WTC11 (cell line): ENCODE measurements at regions not wholly inside any gene's neighbourhood (a gene's known extent, or its start where the extent isn't known, plus 50 kb on each side); places are given as distances from the start of the nearest gene placed in this dataset.

Source experiments
- ATAC-seq: fragments of 200-7000 bp; cut with Tn5 transposase; 2 replicates; pipeline ENCODE4 v1.10.0; 2021; ENCODE audit warnings: mild to moderate bottlenecking, moderate library complexity
- CTCF ChIA-PET: fragments of 300-600 bp; sonication (Branson Sonifier 250); formaldehyde crosslinking; loops from one replicate; lab custom pipeline; 2021; ENCODE audit warnings: antibody characterized with exemption; lab: Charles Lee
- POLR2A ChIA-PET: fragments of 350-600 bp; sonication (Branson Sonifier 250); formaldehyde crosslinking; loops from one replicate; lab custom pipeline; 2021; ENCODE audit warnings: antibody characterized with exemption; lab: Charles Lee
- DNase-seq: peaks from one replicate; pipeline ENCODE4 v3.0.0; 2021; ENCODE audit warnings: low spot score
- H3K27ac Mint-ChIP-seq: 2 replicates; pipeline ENCODE4 v1.8.0; 2021; ENCODE audit warnings: mixed read lengths
- H3K27me3 Mint-ChIP-seq: 2 replicates; pipeline ENCODE4 v1.8.0; 2021; ENCODE audit warnings: low read depth, mild to moderate bottlenecking, moderate library complexity, mixed read lengths
- H3K36me3 Mint-ChIP-seq: 2 replicates; pipeline ENCODE4 v1.8.0; 2021; ENCODE audit warnings: mixed read lengths
- H3K4me1 Mint-ChIP-seq: 2 replicates; pipeline ENCODE4 v1.8.0; 2022; ENCODE audit warnings: mixed read lengths
- H3K4me3 Mint-ChIP-seq: 2 replicates; pipeline ENCODE4 v1.8.0; 2021; ENCODE audit warnings: mild to moderate bottlenecking, moderate library complexity, mixed read lengths
- H3K9me3 Mint-ChIP-seq: 2 replicates; pipeline ENCODE4 v1.8.0; 2021; ENCODE audit warnings: mixed read lengths
- ARID4B ChIP-seq: sonication (generic); formaldehyde crosslinking; IDR thresholded peaks from 2 replicates; pipeline ENCODE4 v1.8.0; 2023; ENCODE audit warnings: missing genetic modification reagents, mild to moderate bottlenecking, borderline replicate concordance
- ATF6 ChIP-seq: sonication (generic); formaldehyde crosslinking; IDR thresholded peaks from 2 replicates; pipeline ENCODE4 v1.8.1; 2023; ENCODE audit warnings: mild to moderate bottlenecking, missing genetic modification reagents
- CBFB ChIP-seq: sonication (generic); formaldehyde crosslinking; IDR thresholded peaks from 2 replicates; pipeline ENCODE4 v1.8.1; 2022; ENCODE audit warnings: mild to moderate bottlenecking, low read depth, missing genetic modification reagents
- CREM ChIP-seq: sonication (generic); formaldehyde crosslinking; IDR thresholded peaks from 2 replicates; pipeline ENCODE4 v1.8.1; 2022; ENCODE audit warnings: mild to moderate bottlenecking, missing genetic modification reagents, moderate library complexity
- ELF4 ChIP-seq: sonication (generic); formaldehyde crosslinking; IDR thresholded peaks from 2 replicates; pipeline ENCODE4 v1.8.1; 2022; ENCODE audit warnings: low read depth, mild to moderate bottlenecking, moderate library complexity, missing genetic modification reagents
- EMX1 ChIP-seq: fragments of 250-450 bp; sonication (Bioruptor Pico); IDR thresholded peaks from 2 replicates; pipeline ENCODE4 v1.8.0; 2021; ENCODE audit warnings: mild to moderate bottlenecking
- ESRRA ChIP-seq: sonication (generic); formaldehyde crosslinking; IDR thresholded peaks from 2 replicates; pipeline ENCODE4 v1.8.1; 2022; ENCODE audit warnings: mild to moderate bottlenecking, missing genetic modification reagents, borderline replicate concordance
- ETV6 ChIP-seq: sonication (generic); formaldehyde crosslinking; IDR thresholded peaks from 2 replicates; pipeline ENCODE4 v1.8.1; 2022; ENCODE audit warnings: mild to moderate bottlenecking, missing genetic modification reagents
- GABPB1 ChIP-seq: sonication (generic); formaldehyde crosslinking; IDR thresholded peaks from 2 replicates; pipeline ENCODE4 v1.8.1; 2023; ENCODE audit warnings: mild to moderate bottlenecking, missing genetic modification reagents
- GRHL2 ChIP-seq: fragments of 250-450 bp; sonication (Bioruptor Pico); IDR thresholded peaks from 2 replicates; pipeline ENCODE4 v1.8.0; 2022; ENCODE audit warnings: mild to moderate bottlenecking, moderate library complexity; ENCODE audit not compliant: insufficient replicate concordance, severe bottlenecking
- HMGXB4 ChIP-seq: sonication (generic); formaldehyde crosslinking; IDR thresholded peaks from 2 replicates; pipeline ENCODE4 v1.8.1; 2023; ENCODE audit warnings: mild to moderate bottlenecking, moderate library complexity, missing genetic modification reagents
- IRF2 ChIP-seq: sonication (generic); formaldehyde crosslinking; IDR thresholded peaks from 2 replicates; pipeline ENCODE4 v1.8.0; 2022; ENCODE audit warnings: low read depth, missing genetic modification reagents, borderline replicate concordance
- SOX15 ChIP-seq: fragments of 250-450 bp; sonication (Bioruptor Pico); IDR thresholded peaks from 2 replicates; pipeline ENCODE4 v1.9.0; 2021; ENCODE audit warnings: mild to moderate bottlenecking
- ZNF138 ChIP-seq: sonication (generic); formaldehyde crosslinking; conservative IDR thresholded peaks from 2 replicates; pipeline ENCODE4 v1.8.1; 2022; ENCODE audit warnings: mild to moderate bottlenecking, moderate library complexity, missing genetic modification reagents
- ZNF423 ChIP-seq: fragments of 250-450 bp; sonication (Bioruptor Pico); IDR thresholded peaks from 2 replicates; pipeline ENCODE4 v2.1.2; 2022; ENCODE audit warnings: mild to moderate bottlenecking, moderate library complexity
- TF ChIP-seq, protein P1 (sequence below): sonication (generic); formaldehyde crosslinking; IDR thresholded peaks from 2 replicates; pipeline ENCODE4 v1.8.0; 2023; ENCODE audit warnings: missing genetic modification reagents
- TF ChIP-seq, protein P2 (sequence below): fragments of 200-600 bp; IDR thresholded peaks from 2 replicates; pipeline ENCODE4 v1.8.0; 2022; ENCODE audit warnings: antibody characterized with exemption
- TF ChIP-seq, protein P3 (sequence below): fragments of 250-450 bp; sonication (Bioruptor Pico); IDR thresholded peaks from 2 replicates; pipeline ENCODE4 v1.8.0; 2021; ENCODE audit warnings: mild to moderate bottlenecking

DNA sequence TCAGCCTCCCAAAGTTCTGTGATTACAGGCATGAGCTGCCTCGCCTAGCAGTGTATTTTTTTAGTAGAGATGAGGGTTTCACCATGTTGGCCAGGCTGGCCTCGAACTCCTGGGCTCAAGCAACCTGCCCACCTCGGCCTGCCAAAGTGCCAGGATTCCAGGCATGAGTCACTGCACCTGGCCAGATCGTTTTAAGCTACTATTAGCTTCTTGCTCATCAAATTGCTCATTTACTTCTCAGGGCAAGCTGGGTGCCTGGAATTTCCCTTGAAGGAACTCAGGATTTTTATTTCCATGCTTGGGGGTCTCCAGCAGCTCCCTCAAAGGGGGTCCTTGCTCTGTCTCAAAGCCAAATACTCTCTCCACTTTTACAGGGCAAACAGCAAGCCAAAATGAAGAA is 798.0 kb upstream of the AUTS2 start (continued):
- TF ChIP-seq ARID4B (CRISPR knock-in tag) (no peak), ATF6 (CRISPR knock-in tag) (no peak), GRHL2 (CRISPR knock-in tag) (no peak), HMGXB4 (CRISPR knock-in tag) (no peak), SOX15 (CRISPR knock-in tag) (no peak), ZNF138 (CRISPR knock-in tag) (no peak)
- TF ChIP-seq, protein P1, sequence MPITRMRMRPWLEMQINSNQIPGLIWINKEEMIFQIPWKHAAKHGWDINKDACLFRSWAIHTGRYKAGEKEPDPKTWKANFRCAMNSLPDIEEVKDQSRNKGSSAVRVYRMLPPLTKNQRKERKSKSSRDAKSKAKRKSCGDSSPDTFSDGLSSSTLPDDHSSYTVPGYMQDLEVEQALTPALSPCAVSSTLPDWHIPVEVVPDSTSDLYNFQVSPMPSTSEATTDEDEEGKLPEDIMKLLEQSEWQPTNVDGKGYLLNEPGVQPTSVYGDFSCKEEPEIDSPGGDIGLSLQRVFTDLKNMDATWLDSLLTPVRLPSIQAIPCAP (CRISPR knock-in tag) = no peak
- TF ChIP-seq, all 79 proteins: peak for 0

DNA sequence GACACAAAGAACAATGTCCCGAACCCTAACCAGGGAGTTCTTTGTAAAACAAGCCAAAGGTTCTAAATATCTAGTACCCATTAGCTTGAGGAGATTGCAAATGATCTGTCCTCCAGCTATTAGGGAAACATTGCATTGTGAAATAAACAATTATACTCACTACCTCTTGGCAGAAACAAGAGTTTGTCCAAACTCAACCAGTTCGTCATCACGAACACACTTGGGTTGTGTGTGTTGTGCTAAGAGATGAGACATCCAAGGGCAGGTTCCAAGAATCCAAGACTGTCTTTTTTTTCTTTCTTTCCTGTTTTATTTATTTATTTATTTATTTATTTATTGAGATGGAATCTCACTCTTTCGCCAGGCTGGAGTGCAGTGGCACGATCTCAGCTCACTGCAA is 793.1 kb upstream of the AUTS2 start:
- no peak overlapping the region for H3K4me3 Mint-ChIP-seq
- peaks cover 19% of the 10 kb centered on the region for H3K9me3 Mint-ChIP-seq
- ChIA-PET POLR2A (no interaction called here), CTCF (no interaction called here)
- H3K36me3 Mint-ChIP-seq = no peaks in the 10 kb centered on the region
- no peak for TF ChIP-seq ETV6
- no peak for TF ChIP-seq IRF2 (CRISPR knock-in tag)
- TF ChIP-seq CBFB = no peak
- no peak for TF ChIP-seq ESRRA (CRISPR knock-in tag)
- no peak for TF ChIP-seq CREM (CRISPR knock-in tag)
- no peak for TF ChIP-seq EMX1 (CRISPR knock-in tag)
- no peak for TF ChIP-seq ZNF423 (CRISPR knock-in tag)
- no peaks in the 10 kb centered on the region for H3K4me1 Mint-ChIP-seq
- no peak for DNase-seq
- no peak for ATAC-seq
- no peaks in the 10 kb centered on the region; the same call in 1 of the 2 replicates for H3K27me3 Mint-ChIP-seq
- H3K27ac Mint-ChIP-seq = no peak overlapping the region

DNA sequence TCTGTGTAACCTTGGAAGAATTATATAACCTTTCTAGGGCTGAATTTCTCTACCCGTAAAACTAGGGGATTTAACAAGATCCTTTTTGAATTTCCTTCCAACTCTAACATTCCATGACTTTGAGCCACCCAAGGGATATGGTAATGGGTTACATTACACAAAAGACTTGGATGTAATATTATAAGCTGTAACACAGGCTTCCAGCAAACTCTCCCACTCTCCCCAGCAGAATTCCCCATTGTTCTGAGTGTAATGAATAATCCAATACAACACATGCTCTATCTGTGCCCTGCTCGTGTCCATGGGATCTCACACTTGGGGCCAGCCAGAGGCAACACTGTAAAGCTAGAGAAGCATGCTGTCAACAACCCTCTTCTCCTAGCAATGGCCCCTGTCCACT is 790.6 kb upstream of the AUTS2 start:
- no peak overlapping the region for H3K27ac Mint-ChIP-seq
- H3K4me1 Mint-ChIP-seq = no peaks in the 10 kb centered on the region
- no peak for DNase-seq
- peaks cover 24% of the 10 kb centered on the region for H3K9me3 Mint-ChIP-seq
- ChIA-PET CTCF (no interaction called here), POLR2A (no interaction called here)
- TF ChIP-seq, protein P2, sequence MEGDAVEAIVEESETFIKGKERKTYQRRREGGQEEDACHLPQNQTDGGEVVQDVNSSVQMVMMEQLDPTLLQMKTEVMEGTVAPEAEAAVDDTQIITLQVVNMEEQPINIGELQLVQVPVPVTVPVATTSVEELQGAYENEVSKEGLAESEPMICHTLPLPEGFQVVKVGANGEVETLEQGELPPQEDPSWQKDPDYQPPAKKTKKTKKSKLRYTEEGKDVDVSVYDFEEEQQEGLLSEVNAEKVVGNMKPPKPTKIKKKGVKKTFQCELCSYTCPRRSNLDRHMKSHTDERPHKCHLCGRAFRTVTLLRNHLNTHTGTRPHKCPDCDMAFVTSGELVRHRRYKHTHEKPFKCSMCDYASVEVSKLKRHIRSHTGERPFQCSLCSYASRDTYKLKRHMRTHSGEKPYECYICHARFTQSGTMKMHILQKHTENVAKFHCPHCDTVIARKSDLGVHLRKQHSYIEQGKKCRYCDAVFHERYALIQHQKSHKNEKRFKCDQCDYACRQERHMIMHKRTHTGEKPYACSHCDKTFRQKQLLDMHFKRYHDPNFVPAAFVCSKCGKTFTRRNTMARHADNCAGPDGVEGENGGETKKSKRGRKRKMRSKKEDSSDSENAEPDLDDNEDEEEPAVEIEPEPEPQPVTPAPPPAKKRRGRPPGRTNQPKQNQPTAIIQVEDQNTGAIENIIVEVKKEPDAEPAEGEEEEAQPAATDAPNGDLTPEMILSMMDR = no peak
- TF ChIP-seq, protein P3, sequence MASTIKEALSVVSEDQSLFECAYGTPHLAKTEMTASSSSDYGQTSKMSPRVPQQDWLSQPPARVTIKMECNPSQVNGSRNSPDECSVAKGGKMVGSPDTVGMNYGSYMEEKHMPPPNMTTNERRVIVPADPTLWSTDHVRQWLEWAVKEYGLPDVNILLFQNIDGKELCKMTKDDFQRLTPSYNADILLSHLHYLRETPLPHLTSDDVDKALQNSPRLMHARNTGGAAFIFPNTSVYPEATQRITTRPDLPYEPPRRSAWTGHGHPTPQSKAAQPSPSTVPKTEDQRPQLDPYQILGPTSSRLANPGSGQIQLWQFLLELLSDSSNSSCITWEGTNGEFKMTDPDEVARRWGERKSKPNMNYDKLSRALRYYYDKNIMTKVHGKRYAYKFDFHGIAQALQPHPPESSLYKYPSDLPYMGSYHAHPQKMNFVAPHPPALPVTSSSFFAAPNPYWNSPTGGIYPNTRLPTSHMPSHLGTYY = no peak
- TF ChIP-seq ELF4 = no peak
- TF ChIP-seq CREM (CRISPR knock-in tag) = no peak
- no peak for TF ChIP-seq GABPB1 (CRISPR knock-in tag)
- no peaks in the 10 kb centered on the region; the same call in 1 of the 2 replicates for H3K27me3 Mint-ChIP-seq
- ATAC-seq = no peak
- peaks cover 4% of the 10 kb centered on the region; the same call in 1 of the 2 replicates for H3K36me3 Mint-ChIP-seq
- no peak overlapping the region for H3K4me3 Mint-ChIP-seq
